ENCODE measurements at regions not wholly inside any gene's neighbourhood (a gene's known extent, or its start where the extent isn't known, plus 50 kb on each side); places are given as distances from the start of the nearest gene placed in this dataset.

DNA sequence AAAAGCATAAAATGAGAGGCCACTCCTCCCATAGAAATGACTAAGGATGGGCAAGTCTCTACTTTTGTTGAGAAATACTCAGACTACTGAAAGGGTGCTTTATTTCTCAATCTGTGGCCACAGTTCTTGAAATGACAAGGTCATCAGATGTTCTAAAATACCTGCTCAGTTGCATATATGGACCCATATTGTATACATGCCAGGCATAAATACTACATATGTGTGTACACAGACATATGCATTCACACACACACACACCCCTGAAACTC is 691.5 kb upstream of the SORCS1 start:
- no peak overlapping the region for H3K18ac ChIP-seq (ENCODE audit: extremely low read depth, low read length)
- H4K20me1 ChIP-seq (replicated peaks in 1 of 2; ENCODE audit: control insufficient read depth in 1 of 2, insufficient read depth in 2 of 2, low read length in 2 of 2), result no peaks in the 10 kb centered on the region
- H3K56ac ChIP-seq (replicated peaks; ENCODE audit: insufficient read length, low read depth, low read length), result no peak overlapping the region
- POLR2A ChIA-PET (ENCODE audit: partially characterized antibody), result no interaction called here
- H3K14ac ChIP-seq (ENCODE audit: insufficient read length), result no peak overlapping the region
- H2BK12ac ChIP-seq (ENCODE audit: low read depth, low read length), result no peak overlapping the region
- H3K4ac ChIP-seq (replicated peaks; ENCODE audit: insufficient read length, low read depth, low read length), result no peak overlapping the region
- no peaks in the 10 kb centered on the region for H3K36me3 ChIP-seq (ENCODE audit: control insufficient read depth in 2 of 4, insufficient read depth in 4 of 4, low read length in 3 of 4)
- no peak overlapping the region for H2BK20ac ChIP-seq (ENCODE audit: low read length)
- no peak overlapping the region for H2BK15ac ChIP-seq (ENCODE audit: low read length)
- H2BK120ac ChIP-seq (replicated peaks; ENCODE audit: low read depth, low read length), result no peak overlapping the region
- H3K23me2 ChIP-seq (ENCODE audit: low read depth, low read length), result no peaks in the 10 kb centered on the region
- DNase-seq (ENCODE audit: low read depth in 1 of 2, low spot score in 2 of 2) (no peak), FAIRE-seq (no peak)
- H3K9ac ChIP-seq (replicated peaks in 1 of 4; ENCODE audit: extremely low read depth in 1 of 4, low read depth in 3 of 4, low read length in 3 of 4), result no peak overlapping the region
- no peak overlapping the region for H2BK5ac ChIP-seq (ENCODE audit: low read depth, low read length)
- no peak overlapping the region for H2AFZ ChIP-seq (ENCODE audit: low read length)
- peaks cover 0 to 3% (median 0%) of the 10 kb centered on the region in 4 experiments; a peak in 1 of 7 replicates for H3K4me1 ChIP-seq (replicated peaks in 1 of 4; ENCODE audit: control insufficient read depth in 3 of 4, insufficient read depth in 4 of 4, low read length in 3 of 4)
- H3K27ac ChIP-seq (ENCODE audit: low read depth, low read length), result no peak overlapping the region
- no peaks in the 10 kb centered on the region for H3K9me3 ChIP-seq (ENCODE audit: insufficient read depth in 2 of 2, low read depth in 1 of 2, low read length in 1 of 2)
- CTCF ChIA-PET (ENCODE audit: partially characterized antibody), result interaction anchor here (2.6 kb wide), 1 partner anchor 10 kb away, joined by 8 read pairs; no protein-coding TSS in a partner anchor
- H3K27me3 ChIP-seq (replicated peaks in 1 of 4; ENCODE audit: control insufficient read depth in 3 of 4, extremely low read depth in 1 of 4, insufficient read depth in 3 of 4, low read length in 3 of 4), result no peaks in the 10 kb centered on the region
- TF ChIP-seq POU5F1 (IDR thresholded peaks at IDR 0.05; ENCODE audit: low read depth, low read length) (no peak), FOSL1 (IDR thresholded peaks at IDR 0.05; ENCODE audit: insufficient read depth, low read depth, low read length) (no peak), SIRT6 (IDR thresholded peaks at IDR 0.05; ENCODE audit: low read length) (no peak), GTF2F1 (IDR thresholded peaks at IDR 0.05; ENCODE audit: borderline replicate concordance, low read depth, low read length) (no peak), BCL11A (IDR thresholded peaks at IDR 0.05; ENCODE audit: low read depth in 2 of 2, low read length in 2 of 2) (no peak), KDM1A (IDR thresholded peaks at IDR 0.05; ENCODE audit: borderline replicate concordance, low read length) (no peak)
- TF ChIP-seq, protein P1, sequence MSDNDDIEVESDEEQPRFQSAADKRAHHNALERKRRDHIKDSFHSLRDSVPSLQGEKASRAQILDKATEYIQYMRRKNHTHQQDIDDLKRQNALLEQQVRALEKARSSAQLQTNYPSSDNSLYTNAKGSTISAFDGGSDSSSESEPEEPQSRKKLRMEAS (IDR thresholded peaks at IDR 0.05), result no peak
- H4K8ac ChIP-seq (ENCODE audit: extremely low read depth, insufficient read depth, low read length), result no peak overlapping the region
- no peaks in the 10 kb centered on the region for H3K79me2 ChIP-seq (ENCODE audit: control insufficient read depth in 1 of 2, insufficient read depth in 2 of 2, low read length in 2 of 2)
- H3K79me1 ChIP-seq (ENCODE audit: low read depth, low read length), result no peaks in the 10 kb centered on the region
- H2AK5ac ChIP-seq (ENCODE audit: low read depth, low read length), result no peak overlapping the region
- H3K4me3 ChIP-seq (ENCODE audit: extremely low read depth in 1 of 4, insufficient read depth in 2 of 4, low read depth in 3 of 4, low read length in 4 of 4), result no peak overlapping the region
- H4K91ac ChIP-seq (replicated peaks; ENCODE audit: insufficient read length, low read length), result no peak overlapping the region
- H3K23ac ChIP-seq (ENCODE audit: insufficient read length), result no peak overlapping the region
- H3K4me2 ChIP-seq (ENCODE audit: insufficient read depth in 1 of 2, low read depth in 2 of 2, low read length in 2 of 2), result no peak overlapping the region
- H4K5ac ChIP-seq (ENCODE audit: insufficient read length, low read depth, low read length), result no peak overlapping the region
